ENCODE measurements at regions not wholly inside any gene's neighbourhood (a gene's known extent, or its start where the extent isn't known, plus 50 kb on each side); places are given as distances from the start of the nearest gene placed in this dataset.

DNA sequence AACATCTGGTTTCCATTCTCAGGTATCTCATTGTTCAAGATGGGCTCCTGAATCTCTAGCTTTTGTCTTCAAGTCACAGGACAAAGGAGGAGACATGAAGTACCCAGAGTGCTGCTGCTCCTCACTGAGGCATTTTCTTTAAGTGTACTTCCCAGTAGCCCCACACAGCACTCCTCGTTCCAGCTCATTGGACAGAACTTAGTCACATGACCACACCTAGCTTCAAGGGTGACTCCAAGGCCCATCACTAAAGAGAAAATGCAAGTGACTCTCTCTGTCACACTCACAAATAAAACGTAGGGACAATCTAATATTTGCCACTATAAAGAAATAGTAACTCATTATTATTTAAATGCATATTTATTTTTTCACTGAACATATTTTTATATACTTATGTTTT lies 58.3 kb upstream of the NEUROD6 start:
- H3K4me3 ChIP-seq (replicated peaks; ENCODE audit: low read depth, low read length) = no peak overlapping the region
- no peak for DNase-seq (ENCODE audit: extremely low read depth, low read depth)
- TF ChIP-seq, protein P1, sequence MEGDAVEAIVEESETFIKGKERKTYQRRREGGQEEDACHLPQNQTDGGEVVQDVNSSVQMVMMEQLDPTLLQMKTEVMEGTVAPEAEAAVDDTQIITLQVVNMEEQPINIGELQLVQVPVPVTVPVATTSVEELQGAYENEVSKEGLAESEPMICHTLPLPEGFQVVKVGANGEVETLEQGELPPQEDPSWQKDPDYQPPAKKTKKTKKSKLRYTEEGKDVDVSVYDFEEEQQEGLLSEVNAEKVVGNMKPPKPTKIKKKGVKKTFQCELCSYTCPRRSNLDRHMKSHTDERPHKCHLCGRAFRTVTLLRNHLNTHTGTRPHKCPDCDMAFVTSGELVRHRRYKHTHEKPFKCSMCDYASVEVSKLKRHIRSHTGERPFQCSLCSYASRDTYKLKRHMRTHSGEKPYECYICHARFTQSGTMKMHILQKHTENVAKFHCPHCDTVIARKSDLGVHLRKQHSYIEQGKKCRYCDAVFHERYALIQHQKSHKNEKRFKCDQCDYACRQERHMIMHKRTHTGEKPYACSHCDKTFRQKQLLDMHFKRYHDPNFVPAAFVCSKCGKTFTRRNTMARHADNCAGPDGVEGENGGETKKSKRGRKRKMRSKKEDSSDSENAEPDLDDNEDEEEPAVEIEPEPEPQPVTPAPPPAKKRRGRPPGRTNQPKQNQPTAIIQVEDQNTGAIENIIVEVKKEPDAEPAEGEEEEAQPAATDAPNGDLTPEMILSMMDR (IDR thresholded peaks at IDR 0.05; ENCODE audit: low read depth, low read length, missing control alignments) = no peak

DNA sequence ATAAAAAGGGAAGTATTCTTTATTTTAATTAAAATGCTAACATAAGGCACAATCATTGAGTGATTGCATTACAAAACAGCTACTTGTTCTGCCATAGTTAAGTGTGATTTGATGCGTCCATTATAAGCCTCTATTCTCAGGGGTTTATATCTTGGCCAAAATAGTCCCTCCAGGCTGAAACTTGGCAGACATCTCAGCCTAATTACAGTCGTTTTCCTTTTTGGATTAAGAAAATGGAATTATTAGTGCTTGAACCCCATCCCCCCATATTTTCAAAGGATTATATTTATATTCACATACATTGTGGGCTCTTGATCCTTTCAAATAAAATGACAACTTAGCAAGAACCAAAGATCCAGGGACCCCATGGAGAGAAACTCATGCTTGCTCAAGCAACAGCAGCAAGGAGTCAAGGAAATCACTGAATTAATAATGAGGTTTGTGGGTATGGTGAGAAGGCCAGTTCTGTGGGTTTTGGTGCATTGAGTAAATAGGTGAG lies 66.7 kb upstream of the NEUROD6 start:
- no peak for DNase-seq (ENCODE audit: extremely low read depth, low read depth)
- H3K4me3 ChIP-seq (replicated peaks; ENCODE audit: low read depth, low read length) = no peak overlapping the region
- TF ChIP-seq, protein P1 (IDR thresholded peaks at IDR 0.05; ENCODE audit: low read depth, low read length, missing control alignments) = no peak

DNA sequence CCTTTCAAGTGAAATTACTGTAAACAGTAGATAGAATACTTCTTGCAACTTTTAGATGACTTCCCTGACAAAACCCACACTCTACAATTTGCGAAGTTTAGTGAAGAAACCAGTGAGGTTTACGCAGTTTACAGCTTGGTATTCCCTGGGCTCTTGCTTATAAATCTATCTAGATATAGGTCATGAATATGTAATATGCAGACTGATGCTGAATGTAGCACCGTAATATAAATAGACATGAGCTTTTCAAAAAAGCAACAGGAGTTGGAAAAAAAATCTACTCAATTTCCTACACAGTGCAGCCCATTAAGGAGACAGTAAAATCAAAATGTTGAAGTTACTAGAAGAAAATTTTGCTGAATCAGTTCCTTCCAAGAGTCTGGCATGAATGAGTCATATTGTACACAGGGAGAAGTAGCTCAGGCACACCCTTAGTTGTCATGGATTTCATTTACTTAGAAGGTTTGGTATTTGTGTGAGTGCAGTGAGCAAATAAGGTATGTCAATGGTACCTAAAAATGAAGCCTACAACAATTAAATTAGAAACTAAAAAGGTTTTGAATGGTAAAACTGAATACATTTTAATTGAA lies 67.7 kb upstream of the NEUROD6 start:
- H3K4me3 ChIP-seq (replicated peaks; ENCODE audit: low read depth, low read length) = no peak overlapping the region
- TF ChIP-seq, protein P1 (IDR thresholded peaks at IDR 0.05; ENCODE audit: low read depth, low read length, missing control alignments) = no peak
- no peak for DNase-seq (ENCODE audit: extremely low read depth, low read depth)

DNA sequence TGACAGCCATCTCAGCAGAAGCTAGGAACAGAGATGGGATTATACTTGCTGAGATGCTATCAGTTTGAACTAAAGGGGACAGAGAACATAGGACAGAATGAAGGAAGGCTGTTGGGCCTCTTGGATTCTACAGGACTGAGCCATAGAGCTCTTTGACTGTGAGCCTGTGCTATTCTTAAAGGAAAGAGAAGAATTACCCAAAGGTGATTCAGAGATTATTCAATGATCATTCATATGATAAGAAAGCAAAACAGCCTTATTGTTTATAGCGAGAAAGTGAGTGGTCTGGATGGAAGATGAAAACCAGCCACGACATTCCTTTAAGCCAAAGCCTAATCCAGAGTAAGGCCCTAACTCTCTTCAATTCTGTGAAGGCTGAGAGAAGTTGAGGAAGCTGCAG lies 69.7 kb upstream of the NEUROD6 start:
- TF ChIP-seq, protein P1 (IDR thresholded peaks at IDR 0.05; ENCODE audit: low read depth, low read length, missing control alignments) = no peak
- H3K4me3 ChIP-seq (replicated peaks; ENCODE audit: low read depth, low read length) = no peak overlapping the region
- DNase-seq (ENCODE audit: extremely low read depth, low read depth) = no peak

DNA sequence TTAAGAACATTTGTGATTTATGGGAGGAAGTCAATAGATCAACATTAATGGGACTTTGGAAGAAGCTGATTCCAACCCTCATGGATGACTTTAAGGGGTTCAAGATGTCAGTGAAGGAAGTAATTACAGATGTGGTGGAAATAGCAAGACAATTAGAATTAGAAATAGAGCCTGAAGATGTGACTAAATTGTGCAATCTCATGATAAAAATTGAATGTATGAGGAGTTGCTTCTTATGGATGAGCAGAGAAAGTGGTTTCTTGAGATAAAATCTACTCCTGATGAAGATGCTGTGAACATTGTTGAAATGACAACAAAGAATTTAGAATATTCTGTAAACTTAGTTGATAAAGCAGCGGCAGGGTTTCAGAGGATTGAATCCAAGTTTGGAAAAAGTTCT lies 70.9 kb upstream of the NEUROD6 start:
- TF ChIP-seq, protein P1 (IDR thresholded peaks at IDR 0.05; ENCODE audit: low read depth, low read length, missing control alignments) = no peak
- H3K4me3 ChIP-seq (replicated peaks; ENCODE audit: low read depth, low read length) = no peak overlapping the region
- DNase-seq (ENCODE audit: extremely low read depth, low read depth) = no peak

DNA sequence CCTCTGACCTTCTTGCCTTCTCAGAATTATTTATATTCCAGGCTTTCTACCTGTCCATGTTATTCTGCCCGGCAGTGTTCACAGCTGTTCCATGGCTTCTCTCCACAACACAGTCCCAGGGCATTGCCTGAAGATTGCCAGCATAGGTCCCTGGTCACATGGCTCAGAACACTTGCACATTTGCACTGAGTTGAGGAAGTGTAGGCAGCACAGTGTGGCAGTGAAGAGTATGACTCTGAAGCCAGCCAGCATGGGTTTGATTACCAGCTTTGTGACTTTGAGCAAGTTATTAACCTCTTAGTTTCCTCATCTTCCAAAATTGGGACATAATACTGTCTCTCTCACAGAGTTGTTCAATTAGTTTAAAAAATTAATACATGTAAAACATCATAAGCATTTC lies 73.2 kb upstream of the NEUROD6 start:
- no peak overlapping the region for H3K4me3 ChIP-seq (replicated peaks; ENCODE audit: low read depth, low read length)
- TF ChIP-seq, protein P1 (IDR thresholded peaks at IDR 0.05; ENCODE audit: low read depth, low read length, missing control alignments) = no peak
- no peak for DNase-seq (ENCODE audit: extremely low read depth, low read depth)

DNA sequence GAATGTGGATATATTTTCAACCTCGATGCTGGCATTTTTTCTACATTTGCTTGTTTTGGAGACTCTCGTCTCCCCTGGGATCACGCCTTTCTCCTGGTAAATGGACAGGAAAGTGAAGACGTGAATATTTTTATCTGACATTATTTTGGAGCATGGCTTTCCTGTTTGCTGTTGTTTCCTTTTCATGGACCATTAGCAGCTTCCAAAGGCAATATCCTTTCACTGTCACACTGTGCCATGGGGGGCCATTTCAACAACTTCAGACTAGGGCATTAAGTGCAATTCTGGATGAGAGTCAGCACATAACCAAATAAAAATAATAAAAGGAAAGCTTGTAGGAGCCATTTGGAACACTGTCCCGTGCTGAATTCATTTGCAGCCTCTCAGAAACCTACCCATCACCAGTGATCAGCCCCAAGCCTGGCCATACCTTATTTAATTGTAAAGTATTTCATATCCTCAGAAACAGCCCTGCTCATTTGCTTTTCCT lies 75.9 kb upstream of the NEUROD6 start:
- no peak overlapping the region for H3K4me3 ChIP-seq (replicated peaks; ENCODE audit: low read depth, low read length)
- TF ChIP-seq, protein P1 (IDR thresholded peaks at IDR 0.05; ENCODE audit: low read depth, low read length, missing control alignments) = no peak
- no peak for DNase-seq (ENCODE audit: extremely low read depth, low read depth)

Measured in HFF-Myc (cell line).